ENCODE measurements at regions not wholly inside any gene's neighbourhood (a gene's known extent, or its start where the extent isn't known, plus 50 kb on each side); places are given as distances from the start of the nearest gene placed in this dataset.

- TF ChIP-seq CTCF (IDR thresholded peaks at IDR 0.05 in 4 of 5, conservative IDR thresholded peaks at IDR 0.05 in 1 of 5): no peak
- TF ChIP-seq POLR2A (IDR thresholded peaks at IDR 0.05): no peak
Measured at GRCh38 chr15:87348746-87349145, 907.8 kb downstream of the NTRK3 start.
